Tibial artery (tissue), 4 donors: ENCODE measurements at regions not wholly inside any gene's neighbourhood (a gene's known extent, or its start where the extent isn't known, plus 50 kb on each side); places are given as distances from the start of the nearest gene placed in this dataset.

Source experiments
- DNase-seq, 2 donors: peaks; one replicate each; pipeline ENCODE4 v3.0.0-alpha.2; 2019
- H3K27ac ChIP-seq, 2 donors: fragments of 200-600 bp; sonication (generic) in 1 of 2; 1 replicate in 1 of 2; 2 replicates in 1 of 2; pipeline ENCODE4 v1.5.1; 2018 to 2019; ENCODE audit warnings: mild to moderate bottlenecking in 1 of 2
- H3K27me3 ChIP-seq, 2 donors: fragments of 200-600 bp; sonication (generic) in 1 of 2; one replicate each; pipeline versions ENCODE4 v1.5.1 to v1.6.0; 2016 to 2019
- H3K36me3 ChIP-seq, 3 donors: fragments of 200-600 bp; sonication (generic) in 2 of 3; one replicate each; pipeline ENCODE4 v1.5.1; 2016 to 2019; ENCODE audit warnings: mild to moderate bottlenecking in 2 of 3
- H3K4me1 ChIP-seq, 4 donors: fragments of 200-600 bp; sonication (generic) in 2 of 4; 1 replicate in 3 of 4; 2 replicates in 1 of 4; pipeline ENCODE4 v1.5.1; 2016 to 2019
- H3K4me3 ChIP-seq, 2 donors: fragments of 200-600 bp; sonication (generic) in 1 of 2; 1 replicate in 1 of 2; 2 replicates in 1 of 2; pipeline ENCODE4 v1.5.1; 2018 to 2019; ENCODE audit warnings: mild to moderate bottlenecking in 2 of 2
- H3K9me3 ChIP-seq, 3 donors: fragments of 200-600 bp; sonication (generic) in 1 of 3; one replicate each; pipeline ENCODE4 v1.5.1; 2016 to 2019
- intact Hi-C: fragments of 100-400 bp; cut with DNase I; formaldehyde crosslinking; loops from one replicate; pipeline ENCODE4 v1.15.0; 2023; ENCODE audit warnings: low total_unique reads
- TF ChIP-seq, protein P1 (sequence below), 2 experiments: fragments of 200-600 bp in 1 of 2; fragments of 450-650 bp in 1 of 2; IDR thresholded peaks; one replicate each; pipeline ENCODE4 v1.5.1; 2017 to 2019; ENCODE audit warnings: antibody characterized with exemption in 2 of 2, mild to moderate bottlenecking in 1 of 2, moderate library complexity in 1 of 2

DNA sequence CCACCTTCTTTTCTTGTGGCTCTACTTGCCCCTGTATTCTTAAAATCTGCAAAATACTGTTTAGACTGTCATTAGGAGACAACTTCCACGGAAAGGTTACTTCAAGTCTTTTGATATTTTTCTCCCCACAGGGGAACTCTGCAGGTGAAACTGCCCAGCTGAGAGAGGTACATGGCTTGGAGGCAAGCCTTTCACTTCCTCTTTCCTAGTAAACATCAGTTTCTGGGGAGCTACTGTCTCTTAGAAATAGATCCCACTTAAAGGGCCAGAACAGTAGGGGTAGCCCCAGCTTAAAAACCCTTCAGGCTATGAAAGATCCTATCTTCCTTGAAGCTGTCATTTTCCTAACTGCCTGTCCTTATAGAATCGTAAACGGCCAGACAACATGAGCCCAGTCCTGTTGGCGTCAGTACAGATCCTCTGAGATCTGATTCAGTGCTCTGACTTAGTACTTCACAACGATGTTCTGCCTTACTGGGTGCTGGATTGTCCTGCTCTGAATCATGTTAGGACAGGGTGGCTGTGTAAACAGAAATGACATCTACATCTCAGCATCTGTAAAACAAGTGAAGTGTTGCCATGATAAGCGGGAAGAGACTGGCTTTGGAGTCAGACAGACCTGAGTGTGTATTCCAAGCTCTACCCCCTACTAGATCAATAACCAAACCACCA lies 102.1 kb downstream of the ITIH6 start:
- Histone ChIP-seq H3K4me1 (no peaks in the 10 kb centered on the region), H3K27me3 (no peaks in the 10 kb centered on the region), H3K27ac (no peak overlapping the region), H3K9me3 (no peaks in the 10 kb centered on the region), H3K4me3 (no peak overlapping the region), H3K36me3 (no peaks in the 10 kb centered on the region)
- TF ChIP-seq, protein P1, sequence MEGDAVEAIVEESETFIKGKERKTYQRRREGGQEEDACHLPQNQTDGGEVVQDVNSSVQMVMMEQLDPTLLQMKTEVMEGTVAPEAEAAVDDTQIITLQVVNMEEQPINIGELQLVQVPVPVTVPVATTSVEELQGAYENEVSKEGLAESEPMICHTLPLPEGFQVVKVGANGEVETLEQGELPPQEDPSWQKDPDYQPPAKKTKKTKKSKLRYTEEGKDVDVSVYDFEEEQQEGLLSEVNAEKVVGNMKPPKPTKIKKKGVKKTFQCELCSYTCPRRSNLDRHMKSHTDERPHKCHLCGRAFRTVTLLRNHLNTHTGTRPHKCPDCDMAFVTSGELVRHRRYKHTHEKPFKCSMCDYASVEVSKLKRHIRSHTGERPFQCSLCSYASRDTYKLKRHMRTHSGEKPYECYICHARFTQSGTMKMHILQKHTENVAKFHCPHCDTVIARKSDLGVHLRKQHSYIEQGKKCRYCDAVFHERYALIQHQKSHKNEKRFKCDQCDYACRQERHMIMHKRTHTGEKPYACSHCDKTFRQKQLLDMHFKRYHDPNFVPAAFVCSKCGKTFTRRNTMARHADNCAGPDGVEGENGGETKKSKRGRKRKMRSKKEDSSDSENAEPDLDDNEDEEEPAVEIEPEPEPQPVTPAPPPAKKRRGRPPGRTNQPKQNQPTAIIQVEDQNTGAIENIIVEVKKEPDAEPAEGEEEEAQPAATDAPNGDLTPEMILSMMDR (IDR thresholded peaks at IDR 0.05) = no peak
- no peak for DNase-seq
- intact Hi-C loops = no loop called here
